AG09309 (cell line): ENCODE measurements at regions not wholly inside any gene's neighbourhood (a gene's known extent, or its start where the extent isn't known, plus 50 kb on each side); places are given as distances from the start of the nearest gene placed in this dataset.

Source experiments
- DNase-seq: peaks from one replicate; pipeline ENCODE4 v3.0.0-alpha.2; 2010; ENCODE audit warnings: low read depth
- H3K4me3 ChIP-seq: 2 replicates; pipeline ENCODE4 v1.5.1; 2011; ENCODE audit warnings: mild to moderate bottlenecking, low read depth, low read length, moderate library complexity; ENCODE audit not compliant: control insufficient read depth
- CTCF ChIP-seq: IDR thresholded peaks from 2 replicates; pipeline ENCODE4 v1.5.1; 2011; ENCODE audit warnings: mild to moderate bottlenecking, low read depth, low read length, inconsistent platforms; ENCODE audit not compliant: insufficient read depth, control insufficient read depth; ENCODE audit errors: missing control alignments

DNA sequence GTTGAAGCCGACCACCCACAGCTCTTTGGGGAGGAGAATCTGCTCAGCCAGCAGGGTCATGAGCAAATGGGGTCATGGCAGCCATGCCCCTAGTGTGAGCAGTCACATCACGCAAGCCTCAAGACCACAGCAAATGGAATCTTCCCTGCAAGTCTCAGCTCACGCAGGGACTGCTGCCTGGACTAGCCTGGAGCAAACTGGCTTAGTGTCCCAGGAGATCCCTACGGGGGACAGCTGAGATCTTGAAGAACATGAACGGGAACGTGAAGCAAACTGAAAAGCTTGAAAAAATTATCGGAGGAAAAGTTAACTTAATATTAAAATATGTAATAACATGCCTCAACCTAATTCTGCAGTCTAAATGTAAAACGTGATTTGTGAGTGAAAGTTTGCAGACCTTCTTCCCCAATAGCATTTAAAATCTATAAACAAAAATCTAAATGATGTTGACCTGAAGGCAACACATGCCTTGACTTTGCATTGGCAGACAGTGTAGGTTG lies 118.4 kb downstream of the FAM124B start:
- H3K4me3 ChIP-seq: no peak overlapping the region
- TF ChIP-seq CTCF: no peak
- DNase-seq: no peak

DNA sequence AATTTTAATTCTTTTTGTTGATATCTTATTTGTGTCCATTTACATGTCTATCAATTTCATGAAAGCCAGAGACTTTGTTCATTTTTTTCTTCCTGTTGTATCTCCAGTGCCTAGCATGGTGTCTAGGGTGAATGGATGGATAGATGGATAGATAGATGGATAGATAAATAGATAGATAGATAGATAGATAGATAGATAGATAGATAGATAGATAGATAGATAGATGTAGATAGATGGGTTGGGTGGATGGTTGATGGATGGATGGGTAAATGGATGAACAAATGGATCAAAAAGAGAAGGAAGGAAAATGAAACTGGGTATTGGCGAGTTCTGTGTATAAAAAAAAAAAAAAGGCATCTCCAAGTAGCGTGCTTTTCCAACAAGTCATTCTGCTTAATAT lies 120.5 kb downstream of the FAM124B start:
- no peak for DNase-seq
- no peak for TF ChIP-seq CTCF
- no peak overlapping the region for H3K4me3 ChIP-seq

DNA sequence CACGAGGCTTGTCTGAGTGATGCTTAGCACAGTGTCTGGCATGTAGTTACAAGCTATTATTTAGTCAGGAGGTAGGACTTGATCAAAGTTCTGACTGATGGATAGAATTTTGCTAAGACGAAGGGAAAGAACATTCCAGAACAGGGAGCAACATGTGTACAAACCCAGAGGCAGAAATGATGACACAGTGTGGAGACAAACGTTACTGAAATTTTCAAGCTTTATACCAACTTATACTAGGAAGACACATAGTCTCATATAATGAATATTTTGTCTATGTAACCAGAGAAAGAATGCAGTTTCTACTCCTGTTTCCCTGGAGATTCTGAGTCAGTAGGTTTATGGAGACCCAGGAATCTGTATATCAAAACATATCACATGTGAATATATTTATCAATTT lies 123.4 kb downstream of the FAM124B start:
- peak; percentile 41 for DNase-seq
- peak; percentile 33 for TF ChIP-seq CTCF
- H3K4me3 ChIP-seq: no peak overlapping the region

DNA sequence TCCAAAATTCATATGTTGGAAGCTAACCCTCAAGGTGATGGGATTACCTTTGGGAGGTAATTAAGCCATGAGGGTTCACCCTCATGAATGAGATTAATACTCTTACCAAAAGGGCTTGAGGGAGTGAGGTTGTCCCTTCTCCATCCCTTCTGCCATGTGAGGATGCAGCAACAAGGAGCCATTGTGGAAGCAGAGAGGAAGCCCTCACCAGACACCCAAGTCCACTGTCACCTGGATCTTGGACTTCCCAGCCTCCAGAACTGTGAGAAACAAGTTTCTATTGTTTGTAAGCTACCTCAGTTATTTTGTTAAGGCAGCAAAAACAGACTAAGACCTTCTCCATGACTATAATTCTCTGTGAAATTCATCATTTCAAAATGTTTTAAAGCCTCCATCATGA lies 125.7 kb downstream of the FAM124B start:
- TF ChIP-seq CTCF: no peak
- H3K4me3 ChIP-seq: no peak overlapping the region
- DNase-seq: no peak

DNA sequence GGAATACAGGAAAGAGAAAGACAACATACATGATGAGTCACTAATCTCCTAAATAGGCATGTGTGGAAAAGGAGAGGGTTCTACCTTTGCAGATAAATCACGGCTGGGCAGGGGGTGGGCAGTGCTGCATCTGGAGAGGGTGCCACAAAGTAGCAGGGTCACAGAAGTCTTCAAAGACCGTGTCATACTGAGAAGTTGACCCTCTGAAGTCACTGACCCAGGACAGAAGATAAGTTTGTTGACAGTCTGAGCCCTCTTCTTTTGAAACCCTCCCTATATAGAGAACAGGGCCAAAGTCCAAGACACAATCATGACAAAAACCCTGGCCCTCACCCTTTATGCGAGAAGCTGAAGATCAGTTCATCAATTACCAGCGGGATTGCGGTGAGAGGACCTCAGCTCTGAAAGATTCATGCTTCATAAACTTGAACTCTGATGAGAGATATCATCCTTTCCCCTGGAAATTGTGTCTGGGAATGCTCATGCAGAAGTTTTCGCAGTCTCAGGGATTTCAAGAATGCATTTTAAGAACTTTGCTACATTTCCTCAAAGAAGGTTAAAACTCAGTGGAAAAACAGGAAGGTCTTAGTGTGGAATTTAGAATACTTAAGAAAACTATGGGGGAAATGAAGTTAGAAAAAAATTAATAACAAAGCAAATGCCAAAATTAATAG lies 129.5 kb downstream of the FAM124B start:
- H3K4me3 ChIP-seq: no peak overlapping the region
- DNase-seq: no peak
- no peak for TF ChIP-seq CTCF

DNA sequence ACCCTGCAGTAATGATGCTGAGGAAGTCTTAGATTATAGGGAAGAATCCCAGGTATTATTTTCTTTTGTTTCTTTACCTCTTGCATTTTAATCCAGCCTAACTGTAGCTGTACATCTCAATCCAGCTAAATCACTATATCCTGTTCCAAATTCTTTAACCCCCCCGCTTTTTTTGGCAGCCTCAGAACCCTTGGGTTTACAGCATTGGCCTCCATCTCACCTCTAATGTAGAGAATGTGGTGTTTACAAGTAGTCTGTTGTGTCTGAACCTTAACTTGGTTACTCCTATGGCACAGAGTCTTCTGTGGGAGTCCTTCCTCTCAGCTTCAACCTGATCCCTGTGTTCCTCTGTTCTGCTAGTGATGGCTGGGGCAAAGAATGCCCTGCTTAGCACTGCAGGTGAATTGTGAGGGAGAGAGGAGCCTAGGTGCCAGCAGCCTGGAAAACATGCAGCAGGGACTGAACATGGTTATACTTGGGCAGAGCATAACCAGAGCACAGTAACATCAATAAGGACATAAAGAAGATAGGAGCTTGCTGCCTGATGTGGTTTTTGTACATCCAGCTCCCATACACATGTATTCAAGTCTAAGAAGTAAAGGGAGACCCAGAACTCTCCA lies 130.2 kb downstream of the FAM124B start:
- H3K4me3 ChIP-seq: no peak overlapping the region
- TF ChIP-seq CTCF: no peak
- DNase-seq: no peak
